ENCODE measurements at regions not wholly inside any gene's neighbourhood (a gene's known extent, or its start where the extent isn't known, plus 50 kb on each side); places are given as distances from the start of the nearest gene placed in this dataset.

- Histone ChIP-seq H3K9ac (ENCODE audit: low read depth in 1 of 2, low read length in 2 of 2) (no peak overlapping the region), H3K27me3 (ENCODE audit: control insufficient read depth in 4 of 4, insufficient read depth in 4 of 4, low read length in 3 of 4) (no peaks in the 10 kb centered on the region), H3K9me3 (ENCODE audit: control insufficient read depth in 4 of 4, low read length in 3 of 4) (no peaks in the 10 kb centered on the region), H3K4me3 (ENCODE audit: low read depth in 1 of 3, low read length in 3 of 3) (no peak overlapping the region), H3K4me1 (ENCODE audit: control insufficient read depth in 4 of 4, insufficient read depth in 4 of 4, low read length in 3 of 4) (no peaks in the 10 kb centered on the region), H3K27ac (ENCODE audit: low read depth in 1 of 2, low read length in 2 of 2) (no peak overlapping the region), H3K36me3 (ENCODE audit: control insufficient read depth in 4 of 4, insufficient read depth in 3 of 4, low read depth in 1 of 4, low read length in 3 of 4) (no peaks in the 10 kb centered on the region)
- WGBS, result 90% methylated on average over 2 of the region's 2 CpGs
- TF ChIP-seq FOXA2 (IDR thresholded peaks at IDR 0.05) (no peak), GABPA (IDR thresholded peaks at IDR 0.05 in 1 of 2, conservative IDR thresholded peaks at IDR 0.05 in 1 of 2) (no peak), NR2F2 (IDR thresholded peaks at IDR 0.05) (no peak), HNF4A (conservative IDR thresholded peaks at IDR 0.05) (no peak), RAD21 (IDR thresholded peaks at IDR 0.05) (no peak), HNF4G (IDR thresholded peaks at IDR 0.05) (no peak), RXRA (IDR thresholded peaks at IDR 0.05) (no peak), CTCF (IDR thresholded peaks at IDR 0.05; ENCODE audit: low read depth, low read length, missing input control) (no peak), JUND (IDR thresholded peaks at IDR 0.05) (no peak), ZBTB33 (IDR thresholded peaks at IDR 0.05) (no peak), ATF3 (IDR thresholded peaks at IDR 0.05) (no peak), EGR1 (IDR thresholded peaks at IDR 0.05; ENCODE audit: low read depth in 2 of 2) (no peak), FOXA1 (IDR thresholded peaks at IDR 0.05) (no peak), REST (IDR thresholded peaks at IDR 0.05) (no peak), TAF1 (conservative IDR thresholded peaks at IDR 0.05) (no peak), SP1 (IDR thresholded peaks at IDR 0.05) (no peak), MAX (IDR thresholded peaks at IDR 0.05) (no peak), YY1 (IDR thresholded peaks at IDR 0.05) (no peak)
- no peak for DNase-seq (ENCODE audit: low spot score)
These were observed 1025.7 kb downstream of the PLA2G4A start for GRCh38 chr1:187854457-187854856.

All from liver (tissue), 8 donors.